SK-N-MC (cell line): ENCODE measurements at regions not wholly inside any gene's neighbourhood (a gene's known extent, or its start where the extent isn't known, plus 50 kb on each side); places are given as distances from the start of the nearest gene placed in this dataset.

Experiments used
- EZH2 ChIP-seq: fragments of 200-600 bp; sonication (generic); IDR thresholded peaks from one replicate; pipeline ENCODE4 v1.6.1; 2017; ENCODE audit warnings: antibody characterized with exemption
- POLR2AphosphoS5 ChIP-seq: IDR thresholded peaks from 2 replicates; pipeline ENCODE4 v1.6.1; 2012; ENCODE audit warnings: mild to moderate bottlenecking, low read depth, low read length, borderline replicate concordance

GRCh38 chr5:8851101-8851500, 694.8 kb downstream of the SEMA5A start:
- TF ChIP-seq EZH2 (no peak), POLR2AphosphoS5 (no peak)
